ENCODE measurements at regions not wholly inside any gene's neighbourhood (a gene's known extent, or its start where the extent isn't known, plus 50 kb on each side); places are given as distances from the start of the nearest gene placed in this dataset.

DNA sequence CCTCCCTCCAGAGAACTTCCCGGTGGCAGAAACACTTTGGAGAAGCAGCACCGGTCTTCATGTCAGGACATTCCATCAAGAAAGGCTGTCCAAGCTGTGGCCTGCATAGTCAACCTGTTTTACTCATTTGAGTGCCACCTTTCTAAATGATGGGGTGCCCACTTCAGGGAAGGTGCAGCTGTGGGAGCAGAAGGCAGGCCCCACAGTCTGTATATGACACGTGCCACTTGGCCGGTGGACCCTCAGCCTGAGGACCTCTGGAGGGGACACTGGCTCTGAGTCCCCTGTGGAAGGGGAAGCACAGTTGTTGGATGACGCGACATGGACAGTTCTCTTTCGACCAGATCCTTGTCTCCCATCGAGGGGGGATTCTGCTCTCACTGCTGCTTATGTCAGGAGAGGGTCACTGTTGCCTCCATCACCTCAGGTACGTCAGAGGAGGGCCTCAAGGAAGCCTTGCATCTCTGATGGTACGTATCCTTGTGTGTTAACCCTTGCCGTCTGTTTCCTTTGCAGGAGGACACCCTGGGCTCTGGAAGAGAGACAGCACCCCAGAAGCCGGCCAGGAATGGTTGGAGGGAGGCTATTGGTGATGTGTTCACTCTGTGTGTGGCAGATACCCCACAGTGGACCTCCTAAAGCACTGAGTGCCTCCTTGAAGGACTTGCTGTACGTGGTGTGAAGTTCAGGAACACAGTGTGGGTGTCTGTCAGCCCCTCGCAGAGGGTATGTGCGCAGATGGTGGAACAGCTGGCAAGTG lies 132.1 kb upstream of the RTL1 start:
- H3K4me1 ChIP-seq (ENCODE audit: control insufficient read depth, insufficient read depth, low read length) = no peaks in the 10 kb centered on the region
- 87% methylated on average over 15 of the region's 15 CpGs for WGBS
- no peak for DNase-seq
- ATAC-seq = no peak
- no peak overlapping the region for H3K4me3 ChIP-seq (ENCODE audit: low read length)
- H3K27ac ChIP-seq (ENCODE audit: low read length) = no peak overlapping the region
- intact Hi-C loops (cut with DNase I) = no loop called here
- H3K27me3 ChIP-seq (ENCODE audit: control insufficient read depth, insufficient read depth) = no peaks in the 10 kb centered on the region
- no peaks in the 10 kb centered on the region for H3K9me3 ChIP-seq (ENCODE audit: control insufficient read depth, low read length)

GRCh38 chr14:101037021-101037817 lies 133.7 kb upstream of the RTL1 start:
- Histone ChIP-seq H3K27me3 (ENCODE audit: control insufficient read depth, insufficient read depth) (no peaks in the 10 kb centered on the region), H3K4me3 (ENCODE audit: low read length) (no peak overlapping the region), H3K9me3 (ENCODE audit: control insufficient read depth, low read length) (no peaks in the 10 kb centered on the region), H3K27ac (ENCODE audit: low read length) (no peak overlapping the region), H3K4me1 (ENCODE audit: control insufficient read depth, insufficient read depth, low read length) (no peaks in the 10 kb centered on the region)
- intact Hi-C loops (cut with DNase I) = no loop called here
- DNase-seq (no peak), ATAC-seq (no peak)
- 78% methylated on average over 12 of the region's 12 CpGs for WGBS

DNA sequence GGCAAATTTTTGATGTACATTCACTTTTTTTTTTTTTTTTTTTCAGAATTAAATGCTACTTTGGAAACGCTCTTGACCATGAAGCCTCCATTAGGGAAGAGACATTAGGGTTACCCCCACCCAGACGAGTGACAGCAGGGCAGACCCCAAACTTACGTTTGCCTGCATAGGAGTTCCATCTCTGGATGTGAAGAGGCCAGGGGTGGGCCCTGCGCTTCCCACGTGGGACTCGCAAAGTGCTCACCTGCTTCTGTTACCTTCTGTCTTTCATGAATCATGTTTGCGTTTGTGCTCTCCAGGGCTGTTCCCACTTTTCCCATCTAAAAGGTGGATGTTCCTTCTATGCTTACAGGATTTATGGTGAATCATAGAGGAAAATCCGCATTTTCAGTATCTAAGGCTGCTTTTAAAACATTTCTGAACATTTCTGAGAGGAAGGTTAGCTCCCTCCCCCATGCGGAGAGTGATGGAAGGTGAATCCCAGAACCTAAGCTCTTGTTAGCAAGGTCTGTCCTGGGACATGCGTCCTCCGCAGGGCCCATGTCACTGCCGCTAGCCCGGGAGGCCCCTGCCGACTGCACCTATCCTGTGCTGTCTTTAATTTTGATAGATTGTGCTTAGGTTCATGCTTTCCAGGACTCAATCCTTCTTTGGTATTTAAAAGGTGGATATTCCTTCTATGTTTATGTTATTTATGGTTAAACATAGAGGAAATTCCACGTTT lies 135.7 kb upstream of the RTL1 start:
- 85% methylated on average over 15 of the region's 15 CpGs for WGBS
- Histone ChIP-seq H3K27me3 (ENCODE audit: control insufficient read depth, insufficient read depth) (no peaks in the 10 kb centered on the region), H3K9me3 (ENCODE audit: control insufficient read depth, low read length) (no peaks in the 10 kb centered on the region), H3K4me1 (ENCODE audit: control insufficient read depth, insufficient read depth, low read length) (no peaks in the 10 kb centered on the region), H3K27ac (ENCODE audit: low read length) (no peak overlapping the region), H3K4me3 (ENCODE audit: low read length) (no peak overlapping the region)
- DNase-seq = no peak
- ATAC-seq = no peak
- intact Hi-C loops (cut with DNase I) = no loop called here

DNA sequence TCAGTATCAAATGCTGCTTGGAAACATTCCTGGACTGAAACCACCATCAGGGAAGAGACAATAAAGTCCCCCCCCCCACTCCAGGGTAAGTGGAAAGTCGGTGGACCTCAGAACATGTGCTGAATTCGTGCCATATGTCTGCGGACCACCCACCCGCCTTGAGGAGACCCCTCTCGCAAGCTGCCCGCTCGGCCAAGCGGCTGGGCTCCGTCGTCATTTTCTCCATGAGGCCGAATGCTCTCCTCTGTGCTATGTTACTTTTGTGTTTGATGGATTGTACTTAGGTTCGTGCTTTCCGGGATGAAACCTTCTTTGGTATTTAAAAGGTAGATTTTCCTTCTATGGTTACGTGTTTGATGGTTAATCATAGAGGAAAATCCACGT lies 136.2 kb upstream of the RTL1 start:
- Histone ChIP-seq H3K4me1 (ENCODE audit: control insufficient read depth, insufficient read depth, low read length) (no peaks in the 10 kb centered on the region), H3K27ac (ENCODE audit: low read length) (no peak overlapping the region), H3K27me3 (ENCODE audit: control insufficient read depth, insufficient read depth) (no peaks in the 10 kb centered on the region), H3K4me3 (ENCODE audit: low read length) (no peak overlapping the region), H3K9me3 (ENCODE audit: control insufficient read depth, low read length) (no peaks in the 10 kb centered on the region)
- intact Hi-C loops (cut with DNase I) = no loop called here
- ATAC-seq = no peak
- no peak for DNase-seq
- 91% methylated on average over 15 of the region's 15 CpGs for WGBS

- intact Hi-C loops (cut with DNase I) = no loop called here
- 85% methylated on average over 21 of the region's 21 CpGs for WGBS
- ATAC-seq (no peak), DNase-seq (no peak)
- Histone ChIP-seq H3K4me3 (ENCODE audit: low read length) (no peak overlapping the region), H3K9me3 (ENCODE audit: control insufficient read depth, low read length) (no peaks in the 10 kb centered on the region), H3K27me3 (ENCODE audit: control insufficient read depth, insufficient read depth) (no peaks in the 10 kb centered on the region), H3K27ac (ENCODE audit: low read length) (no peak overlapping the region), H3K4me1 (ENCODE audit: control insufficient read depth, insufficient read depth, low read length) (no peaks in the 10 kb centered on the region)
These were observed 137.3 kb upstream of the RTL1 start for GRCh38 chr14:101040538-101041442.

DNA sequence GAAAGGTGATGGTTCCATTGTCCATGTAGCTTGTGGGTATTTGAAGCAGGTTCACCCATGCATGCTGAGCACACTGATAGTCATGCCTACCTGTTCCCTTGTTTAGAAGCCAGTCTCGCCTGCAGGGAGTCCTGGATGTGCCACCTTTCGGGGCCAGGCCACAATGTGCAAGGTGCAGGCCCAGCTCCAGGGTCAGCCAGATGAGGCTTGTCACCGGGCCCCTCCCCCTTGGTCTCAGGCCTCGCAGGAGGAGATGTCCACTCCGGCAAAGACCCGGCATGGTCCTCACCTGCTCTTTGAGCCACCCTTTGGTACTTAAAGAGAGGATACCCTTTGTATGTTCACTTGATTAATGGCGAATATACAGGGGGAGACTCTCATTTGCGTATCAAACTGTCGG lies 140.4 kb upstream of the RTL1 start:
- no peak overlapping the region for H3K4me3 ChIP-seq (ENCODE audit: low read length)
- no peak for ATAC-seq
- WGBS = 91% methylated on average over 9 of the region's 9 CpGs

DNA sequence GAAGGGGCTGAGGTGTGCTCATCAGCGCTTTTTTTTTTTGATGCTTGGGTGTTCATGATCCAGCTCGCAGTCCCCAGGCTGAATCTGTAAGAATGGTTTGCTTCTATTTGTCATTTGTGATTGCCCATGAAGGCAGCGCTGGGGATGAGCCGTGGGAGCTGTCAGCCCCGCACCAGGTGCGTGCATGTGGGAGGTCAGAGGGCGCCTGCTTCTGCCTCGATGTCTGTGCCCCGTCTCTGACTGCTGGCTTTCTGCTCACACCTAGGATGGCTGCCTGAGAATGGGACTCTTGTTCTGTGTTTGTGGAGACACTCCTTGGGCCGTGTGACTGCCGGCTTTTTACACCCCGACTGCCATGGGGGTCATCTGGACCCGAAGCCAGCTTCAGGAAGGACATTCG lies 141.2 kb upstream of the RTL1 start:
- H3K4me3 ChIP-seq (ENCODE audit: low read length) = no peak overlapping the region
- intact Hi-C loops (cut with DNase I) = no loop called here
- no peaks in the 10 kb centered on the region for H3K9me3 ChIP-seq (ENCODE audit: control insufficient read depth, low read length)
- ATAC-seq (no peak), DNase-seq (no peak)
- no peaks in the 10 kb centered on the region for H3K27me3 ChIP-seq (ENCODE audit: control insufficient read depth, insufficient read depth)
- H3K27ac ChIP-seq (ENCODE audit: low read length) = no peak overlapping the region
- WGBS = 90% methylated on average over 14 of the region's 14 CpGs
- no peaks in the 10 kb centered on the region for H3K4me1 ChIP-seq (ENCODE audit: control insufficient read depth, insufficient read depth, low read length)

More for the DNA sequence above, 140.4 kb upstream of the RTL1 start:
- H3K27me3 ChIP-seq (ENCODE audit: control insufficient read depth, insufficient read depth) = no peaks in the 10 kb centered on the region
- intact Hi-C loops (cut with DNase I) = no loop called here
- no peak overlapping the region for H3K27ac ChIP-seq (ENCODE audit: low read length)
- H3K9me3 ChIP-seq (ENCODE audit: control insufficient read depth, low read length) = no peaks in the 10 kb centered on the region
- DNase-seq = no peak
- no peaks in the 10 kb centered on the region for H3K4me1 ChIP-seq (ENCODE audit: control insufficient read depth, insufficient read depth, low read length)

DNA sequence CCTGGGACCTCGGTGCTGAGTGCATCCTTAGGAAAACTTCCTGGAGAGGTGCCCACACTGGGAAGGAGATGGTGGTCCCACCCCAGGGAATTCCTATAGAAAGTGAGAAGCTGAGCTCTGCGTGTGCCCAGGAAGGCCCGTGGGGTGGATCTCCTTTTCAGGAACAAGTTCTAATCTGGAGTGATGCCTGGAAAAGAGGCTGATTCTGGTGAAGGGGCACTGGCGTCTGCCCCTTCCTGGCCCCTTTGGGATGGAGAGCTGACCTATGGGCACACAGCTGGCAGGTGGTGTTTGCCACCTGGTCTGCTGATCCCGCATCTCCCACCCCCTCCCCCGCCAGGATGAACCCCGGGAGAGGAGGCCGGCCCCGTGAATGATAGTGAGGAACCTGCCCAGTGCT lies 142.0 kb upstream of the RTL1 start:
- Histone ChIP-seq H3K27ac (ENCODE audit: low read length) (no peak overlapping the region), H3K4me3 (ENCODE audit: low read length) (no peak overlapping the region), H3K9me3 (ENCODE audit: control insufficient read depth, low read length) (no peaks in the 10 kb centered on the region), H3K27me3 (ENCODE audit: control insufficient read depth, insufficient read depth) (no peaks in the 10 kb centered on the region), H3K4me1 (ENCODE audit: control insufficient read depth, insufficient read depth, low read length) (no peaks in the 10 kb centered on the region)
- ATAC-seq (no peak), DNase-seq (no peak)
- WGBS = 88% methylated on average over 9 of the region's 9 CpGs
- intact Hi-C loops (cut with DNase I) = no loop called here

DNA sequence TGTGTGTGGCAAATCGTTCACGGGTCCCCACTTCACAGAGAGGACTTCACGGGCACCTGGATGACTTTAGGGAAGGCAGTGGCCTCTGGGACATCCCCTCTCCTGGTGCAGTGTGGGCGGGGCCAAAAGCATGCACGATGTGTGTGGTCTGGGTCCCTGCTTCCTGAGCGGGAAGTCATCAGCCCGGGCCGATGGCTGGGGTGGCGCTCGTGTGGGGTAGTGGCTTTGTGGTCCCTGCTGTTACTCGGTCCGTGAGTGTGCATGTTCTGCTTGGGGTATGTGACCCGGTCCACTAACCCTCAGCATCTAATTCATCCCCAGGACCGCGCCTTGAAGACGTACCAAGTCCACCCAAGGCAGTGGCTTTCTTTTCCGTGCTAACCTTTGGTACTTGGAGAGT lies 142.5 kb upstream of the RTL1 start:
- 89% methylated on average over 17 of the region's 17 CpGs for WGBS
- intact Hi-C loops (cut with DNase I) = no loop called here
- no peak overlapping the region for H3K4me3 ChIP-seq (ENCODE audit: low read length)
- H3K4me1 ChIP-seq (ENCODE audit: control insufficient read depth, insufficient read depth, low read length) = no peaks in the 10 kb centered on the region
- ATAC-seq (no peak), DNase-seq (no peak)
- H3K27me3 ChIP-seq (ENCODE audit: control insufficient read depth, insufficient read depth) = no peaks in the 10 kb centered on the region
- no peaks in the 10 kb centered on the region for H3K9me3 ChIP-seq (ENCODE audit: control insufficient read depth, low read length)
- no peak overlapping the region for H3K27ac ChIP-seq (ENCODE audit: low read length)

GRCh38 chr14:101047326-101047725 lies 143.8 kb upstream of the RTL1 start:
- Histone ChIP-seq H3K27me3 (ENCODE audit: control insufficient read depth, insufficient read depth) (no peaks in the 10 kb centered on the region), H3K9me3 (ENCODE audit: control insufficient read depth, low read length) (no peaks in the 10 kb centered on the region), H3K4me3 (ENCODE audit: low read length) (no peak overlapping the region), H3K27ac (ENCODE audit: low read length) (no peak overlapping the region), H3K4me1 (ENCODE audit: control insufficient read depth, insufficient read depth, low read length) (no peaks in the 10 kb centered on the region)
- DNase-seq = no peak
- WGBS = 85% methylated on average over 11 of the region's 11 CpGs
- no peak for ATAC-seq
- intact Hi-C loops (cut with DNase I) = no loop called here
